GM13976 (cell line): ENCODE measurements at regions not wholly inside any gene's neighbourhood (a gene's known extent, or its start where the extent isn't known, plus 50 kb on each side); places are given as distances from the start of the nearest gene placed in this dataset.

ENCODE experiments used
- DNase-seq: peaks from one replicate; pipeline ENCODE4 v3.0.0; 2012; ENCODE audit warnings: low spot score
- CTCF ChIP-seq: IDR thresholded peaks from 2 replicates; pipeline ENCODE4 v1.5.1; 2012; ENCODE audit warnings: borderline replicate concordance, mild to moderate bottlenecking; ENCODE audit not compliant: insufficient read depth; ENCODE audit errors: extremely low read depth, missing control alignments, control extremely low read depth
- in situ Hi-C: fragments of 300-500 bp; cut with MboI; formaldehyde crosslinking; loops from one replicate; pipeline ENCODE4 v1.12.0; 2022; ENCODE audit warnings: low sequenced_read_pairs, mixed read lengths, inconsistent platforms; ENCODE audit not compliant: unreplicated experiment

- DNase-seq: no peak
- in situ Hi-C loops: no loop called here
- no peak for TF ChIP-seq CTCF
Measured at GRCh38 chr2:10964052-10964790, 52.5 kb downstream of the KCNF1 start.

- in situ Hi-C loops: no loop called here
- no peak for TF ChIP-seq CTCF
- DNase-seq: no peak
Measured at GRCh38 chr2:10965241-10965843, 53.6 kb downstream of the KCNF1 start.

GRCh38 chr2:10966056-10966455, 54.3 kb downstream of the KCNF1 start:
- in situ Hi-C loops: no loop called here
- DNase-seq: no peak
- TF ChIP-seq CTCF: no peak

GRCh38 chr2:10966741-10967140, 55.0 kb downstream of the KCNF1 start:
- TF ChIP-seq CTCF: no peak
- in situ Hi-C loops: no loop called here
- no peak for DNase-seq

- no peak for DNase-seq
- in situ Hi-C loops: no loop called here
- TF ChIP-seq CTCF: no peak
Measured at GRCh38 chr2:10968176-10968575, 56.4 kb downstream of the KCNF1 start.

- no peak for TF ChIP-seq CTCF
- in situ Hi-C loops: no loop called here
- DNase-seq: no peak
Measured at GRCh38 chr2:10970666-10971065, 58.9 kb downstream of the KCNF1 start.
